HEK293 (cell line): ENCODE measurements at regions not wholly inside any gene's neighbourhood (a gene's known extent, or its start where the extent isn't known, plus 50 kb on each side); places are given as distances from the start of the nearest gene placed in this dataset.

Source experiments
- CTCF ChIA-PET: fragments of 350-600 bp; formaldehyde crosslinking; extraction: SDS; loops from one replicate; lab custom pipeline; 2021; ENCODE audit warnings: antibody characterized with exemption; lab: Yijun Ruan, JAX
- POLR2A ChIA-PET: fragments of 300-600 bp; formaldehyde crosslinking; extraction: SDS; loops from one replicate; lab custom pipeline; 2020; ENCODE audit warnings: antibody characterized with exemption, inconsistent platforms; lab: Yijun Ruan, JAX
- H3K27ac ChIP-seq: fragments of 200-500 bp; sonication (Bioruptor generic); 2 replicates; pipeline ENCODE4 v1.5.1; 2014; ENCODE audit warnings: low read depth, low read length, control low read depth, inconsistent platforms; ENCODE audit errors: extremely low read depth
- H3K36me3 ChIP-seq, 2 experiments: fragments of 200-500 bp in 1 of 2; sonication (Bioruptor generic) in 1 of 2; 1 replicate in 1 of 2; 2 replicates in 1 of 2; pipeline ENCODE4 v1.5.1; 2014 to 2017; ENCODE audit warnings: inconsistent platforms in 2 of 2, low read length in 2 of 2; ENCODE audit not compliant: control insufficient read depth in 2 of 2, insufficient read depth in 1 of 2
- H3K4me1 ChIP-seq: fragments of 200-500 bp; sonication (Bioruptor generic); 2 replicates; pipeline ENCODE4 v1.5.1; 2014; ENCODE audit warnings: mild to moderate bottlenecking, low read length, inconsistent platforms; ENCODE audit not compliant: control insufficient read depth, insufficient read depth
- H3K4me3 ChIP-seq: 2 replicates; pipeline ENCODE4 v1.5.1; 2011; ENCODE audit warnings: low read depth, mild to moderate bottlenecking, control low read depth, low read length, moderate library complexity
- H3K9me3 ChIP-seq: fragments of 200-500 bp; sonication (Bioruptor generic); 2 replicates; pipeline ENCODE4 v1.5.1; 2014; ENCODE audit warnings: low read depth, low read length, inconsistent platforms; ENCODE audit not compliant: control insufficient read depth, insufficient read depth
- BCL11A ChIP-seq: fragments of 450-650 bp; formaldehyde crosslinking; IDR thresholded peaks from 2 replicates; pipeline ENCODE4 v1.5.1; 2016; ENCODE audit warnings: low read depth, missing biosample characterization, missing genetic modification characterization
- KLF7 ChIP-seq: fragments of 450-650 bp; formaldehyde crosslinking; IDR thresholded peaks from 2 replicates; pipeline ENCODE4 v1.5.1; 2016; ENCODE audit warnings: missing biosample characterization, missing genetic modification characterization, borderline replicate concordance
- OSR2 ChIP-seq: fragments of 450-650 bp; formaldehyde crosslinking; IDR thresholded peaks from 2 replicates; pipeline ENCODE4 v1.5.1; 2016; ENCODE audit warnings: missing biosample characterization, missing genetic modification characterization
- PRDM1 ChIP-seq: fragments of 450-650 bp; formaldehyde crosslinking; IDR thresholded peaks from 2 replicates; pipeline ENCODE4; 2016; ENCODE audit warnings: missing biosample characterization, missing genetic modification characterization
- YY1 ChIP-seq: fragments of 450-650 bp; formaldehyde crosslinking; IDR thresholded peaks from 2 replicates; pipeline ENCODE4 v1.5.1; 2018; ENCODE audit warnings: missing biosample characterization, missing genetic modification characterization
- ZBTB17 ChIP-seq: fragments of 450-650 bp; formaldehyde crosslinking; IDR thresholded peaks from 2 replicates; pipeline ENCODE4 v1.5.1; 2016; ENCODE audit warnings: missing biosample characterization, missing genetic modification characterization
- ZBTB21 ChIP-seq: fragments of 450-650 bp; formaldehyde crosslinking; IDR thresholded peaks from 2 replicates; pipeline ENCODE4 v1.5.1; 2017; ENCODE audit warnings: missing biosample characterization, missing genetic modification characterization
- ZIC2 ChIP-seq: fragments of 450-650 bp; formaldehyde crosslinking; IDR thresholded peaks from 2 replicates; pipeline ENCODE4 v1.5.1; 2016; ENCODE audit warnings: missing biosample characterization, missing genetic modification characterization
- ZNF169 ChIP-seq: fragments of 450-650 bp; formaldehyde crosslinking; IDR thresholded peaks from 2 replicates; pipeline ENCODE4 v1.5.1; 2016; ENCODE audit warnings: missing biosample characterization, missing genetic modification characterization
- ZNF202 ChIP-seq: fragments of 450-650 bp; formaldehyde crosslinking; IDR thresholded peaks from 2 replicates; pipeline ENCODE4 v1.5.1; 2016; ENCODE audit warnings: missing biosample characterization, missing genetic modification characterization, borderline replicate concordance
- ZNF24 ChIP-seq: fragments of 450-650 bp; formaldehyde crosslinking; IDR thresholded peaks from 2 replicates; pipeline ENCODE4 v1.5.1; 2016; ENCODE audit warnings: missing biosample characterization, missing genetic modification characterization
- ZNF521 ChIP-seq: fragments of 450-650 bp; formaldehyde crosslinking; IDR thresholded peaks from 2 replicates; pipeline ENCODE4 v1.5.1; 2017; ENCODE audit warnings: missing biosample characterization, mild to moderate bottlenecking, missing genetic modification characterization
- ZNF544 ChIP-seq: fragments of 450-650 bp; formaldehyde crosslinking; IDR thresholded peaks from 2 replicates; pipeline ENCODE4 v1.5.0; 2017; ENCODE audit warnings: missing biosample characterization, missing genetic modification characterization
- ZNF571 ChIP-seq: fragments of 450-650 bp; formaldehyde crosslinking; IDR thresholded peaks from 2 replicates; pipeline ENCODE4 v1.5.0; 2017; ENCODE audit warnings: missing biosample characterization, missing genetic modification characterization
- ZSCAN23 ChIP-seq: fragments of 450-650 bp; formaldehyde crosslinking; IDR thresholded peaks from 2 replicates; pipeline ENCODE4 v1.5.1; 2016; ENCODE audit warnings: missing biosample characterization, missing genetic modification characterization
- TF ChIP-seq, protein P1 (sequence below): fragments of 450-650 bp; formaldehyde crosslinking; IDR thresholded peaks from 2 replicates; pipeline ENCODE4 v1.5.1; 2016; ENCODE audit warnings: missing biosample characterization, missing genetic modification characterization
- TF ChIP-seq, protein P2 (sequence below): fragments of 450-650 bp; formaldehyde crosslinking; IDR thresholded peaks from 2 replicates; pipeline ENCODE4 v1.5.1; 2016; ENCODE audit warnings: missing biosample characterization, missing genetic modification characterization
- TF ChIP-seq, protein P3 (sequence below): fragments of 450-650 bp; formaldehyde crosslinking; IDR thresholded peaks from 2 replicates; pipeline ENCODE4 v1.5.0; 2017; ENCODE audit warnings: missing biosample characterization, missing genetic modification characterization, borderline replicate concordance

DNA sequence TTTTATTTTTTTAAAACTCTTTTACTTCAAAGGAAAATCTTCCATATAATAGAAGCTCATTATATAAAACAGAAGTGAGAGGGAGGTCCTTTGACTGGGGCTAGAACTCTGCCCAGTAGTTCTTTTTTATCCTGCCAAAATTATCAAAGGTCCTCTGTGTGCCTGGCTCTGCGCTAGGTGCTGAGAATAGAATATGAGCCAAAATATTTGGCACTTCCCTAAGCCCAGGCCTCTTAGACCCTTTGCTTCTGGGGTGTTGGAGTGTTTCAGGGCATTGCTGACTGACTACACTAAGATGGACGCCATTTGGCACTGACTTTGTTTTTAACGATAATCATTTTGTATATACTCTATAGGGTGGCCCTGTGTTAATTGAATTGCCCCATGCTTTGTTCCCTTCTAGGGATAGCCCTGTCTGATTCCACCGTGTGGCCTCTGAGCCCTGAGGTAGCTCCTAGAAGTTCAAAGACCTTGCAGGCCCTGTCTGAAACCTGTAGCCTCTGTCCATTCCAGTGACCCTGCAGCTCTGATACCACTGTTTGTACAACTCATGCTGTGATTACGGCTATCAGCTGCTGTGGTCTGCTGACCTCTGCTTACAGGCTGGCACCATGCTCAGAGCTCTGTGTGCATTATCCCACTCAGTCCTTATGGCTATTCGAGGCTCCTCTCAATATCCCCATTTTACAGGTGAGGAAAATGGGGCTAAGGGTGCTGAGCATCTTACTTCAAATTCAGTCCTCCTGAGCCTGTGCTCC lies 84.3 kb upstream of the SHB start (continued):
- no peak for TF ChIP-seq ZIC2 (tag by site-specific recombination)
- TF ChIP-seq BCL11A (tag by site-specific recombination): no peak
- no peak for TF ChIP-seq PRDM1
- TF ChIP-seq, all 188 proteins: peak for 0

DNA sequence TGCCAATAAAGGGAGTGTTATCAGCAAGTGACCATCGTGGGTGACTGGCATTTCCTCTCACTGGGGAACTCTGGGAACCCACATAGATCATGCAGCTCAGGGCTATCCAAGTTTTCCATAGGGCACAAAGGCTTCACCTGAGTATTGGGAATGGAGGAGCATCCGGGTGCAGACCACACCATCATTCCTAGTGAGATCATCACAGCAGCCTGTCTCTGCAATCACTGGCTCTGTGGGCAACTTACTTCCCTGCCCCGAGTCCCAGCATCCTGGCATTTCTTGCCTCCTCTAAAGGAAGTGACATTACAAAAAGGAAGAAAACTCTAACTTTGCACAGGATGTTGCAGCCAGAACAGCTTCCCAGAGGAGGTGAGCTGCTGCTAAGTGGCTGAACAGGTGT lies 80.6 kb upstream of the SHB start:
- TF ChIP-seq ZBTB17 (peak; percentile 84), KLF7 (no peak)
- Histone ChIP-seq H3K36me3 (no peaks in the 10 kb centered on the region), H3K4me1 (no peaks in the 10 kb centered on the region), H3K9me3 (no peaks in the 10 kb centered on the region), H3K4me3 (no peak overlapping the region), H3K27ac (no peak overlapping the region)
- POLR2A ChIA-PET: no interaction called here
- CTCF ChIA-PET: interaction anchor here (0.7 to 1.0 kb wide), 3 partner anchors 11 to 178 kb away, joined by 3 read pairs; no protein-coding TSS in a partner anchor

DNA sequence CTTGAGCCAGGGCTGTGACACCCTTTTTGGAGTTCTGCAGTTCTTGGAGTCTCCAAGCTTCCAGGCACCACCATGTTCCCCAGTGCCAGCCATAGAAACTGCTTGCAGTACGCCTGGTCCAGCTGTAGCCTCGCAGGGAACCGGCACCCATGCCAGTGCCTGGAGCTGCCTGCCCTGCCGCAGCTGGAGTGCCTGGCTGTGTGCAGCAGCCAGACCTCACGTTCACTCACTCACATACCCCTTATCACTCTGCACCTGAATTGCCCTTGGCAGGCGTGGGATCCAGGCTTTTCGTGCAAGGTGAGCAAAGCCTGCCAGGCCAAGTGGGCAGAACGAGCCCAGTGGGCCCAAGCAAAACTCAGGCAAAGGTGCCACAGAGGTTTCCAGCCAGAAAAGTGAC lies 77.8 kb upstream of the SHB start:
- Histone ChIP-seq H3K27ac (no peak overlapping the region), H3K4me3 (no peak overlapping the region), H3K9me3 (no peaks in the 10 kb centered on the region), H3K4me1 (peaks cover 2% of the 10 kb centered on the region; the same call in 1 of the 2 replicates), H3K36me3 (no peaks in the 10 kb centered on the region)
- ChIA-PET CTCF (interaction anchor here (0.6 to 1.5 kb wide), 4 partner anchors 8 to 29 kb away, joined by 3 to 4 read pairs (median 3); no protein-coding TSS in a partner anchor), POLR2A (no interaction called here)
- no peak for TF ChIP-seq ZNF544
- no peak for TF ChIP-seq YY1 (tag by site-specific recombination)
- TF ChIP-seq, protein P1, sequence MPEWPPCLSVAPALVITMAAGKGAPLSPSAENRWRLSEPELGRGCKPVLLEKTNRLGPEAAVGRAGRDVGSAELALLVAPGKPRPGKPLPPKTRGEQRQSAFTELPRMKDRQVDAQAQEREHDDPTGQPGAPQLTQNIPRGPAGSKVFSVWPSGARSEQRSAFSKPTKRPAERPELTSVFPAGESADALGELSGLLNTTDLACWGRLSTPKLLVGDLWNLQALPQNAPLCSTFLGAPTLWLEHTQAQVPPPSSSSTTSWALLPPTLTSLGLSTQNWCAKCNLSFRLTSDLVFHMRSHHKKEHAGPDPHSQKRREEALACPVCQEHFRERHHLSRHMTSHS (tag by site-specific recombination): no peak
- TF ChIP-seq ZBTB21 (tag by site-specific recombination): no peak
- TF ChIP-seq ZNF202 (tag by site-specific recombination): no peak
- no peak for TF ChIP-seq ZNF571 (tag by site-specific recombination)
- TF ChIP-seq ZNF169 (tag by site-specific recombination): no peak
- TF ChIP-seq KLF7: no peak
- no peak for TF ChIP-seq ZSCAN23 (tag by site-specific recombination)
- TF ChIP-seq ZNF521 (tag by site-specific recombination): no peak
- TF ChIP-seq, protein P2, sequence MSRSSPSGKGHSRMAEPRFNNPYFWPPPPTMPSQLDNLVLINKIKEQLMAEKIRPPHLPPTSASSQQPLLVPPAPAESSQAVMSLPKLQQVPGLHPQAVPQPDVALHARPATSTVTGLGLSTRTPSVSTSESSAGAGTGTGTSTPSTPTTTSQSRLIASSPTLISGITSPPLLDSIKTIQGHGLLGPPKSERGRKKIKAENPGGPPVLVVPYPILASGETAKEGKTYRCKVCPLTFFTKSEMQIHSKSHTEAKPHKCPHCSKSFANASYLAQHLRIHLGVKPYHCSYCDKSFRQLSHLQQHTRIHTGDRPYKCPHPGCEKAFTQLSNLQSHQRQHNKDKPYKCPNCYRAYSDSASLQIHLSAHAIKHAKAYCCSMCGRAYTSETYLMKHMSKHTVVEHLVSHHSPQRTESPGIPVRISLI: no peak
- no peak for TF ChIP-seq ZNF24 (tag by site-specific recombination)
- TF ChIP-seq, protein P3, sequence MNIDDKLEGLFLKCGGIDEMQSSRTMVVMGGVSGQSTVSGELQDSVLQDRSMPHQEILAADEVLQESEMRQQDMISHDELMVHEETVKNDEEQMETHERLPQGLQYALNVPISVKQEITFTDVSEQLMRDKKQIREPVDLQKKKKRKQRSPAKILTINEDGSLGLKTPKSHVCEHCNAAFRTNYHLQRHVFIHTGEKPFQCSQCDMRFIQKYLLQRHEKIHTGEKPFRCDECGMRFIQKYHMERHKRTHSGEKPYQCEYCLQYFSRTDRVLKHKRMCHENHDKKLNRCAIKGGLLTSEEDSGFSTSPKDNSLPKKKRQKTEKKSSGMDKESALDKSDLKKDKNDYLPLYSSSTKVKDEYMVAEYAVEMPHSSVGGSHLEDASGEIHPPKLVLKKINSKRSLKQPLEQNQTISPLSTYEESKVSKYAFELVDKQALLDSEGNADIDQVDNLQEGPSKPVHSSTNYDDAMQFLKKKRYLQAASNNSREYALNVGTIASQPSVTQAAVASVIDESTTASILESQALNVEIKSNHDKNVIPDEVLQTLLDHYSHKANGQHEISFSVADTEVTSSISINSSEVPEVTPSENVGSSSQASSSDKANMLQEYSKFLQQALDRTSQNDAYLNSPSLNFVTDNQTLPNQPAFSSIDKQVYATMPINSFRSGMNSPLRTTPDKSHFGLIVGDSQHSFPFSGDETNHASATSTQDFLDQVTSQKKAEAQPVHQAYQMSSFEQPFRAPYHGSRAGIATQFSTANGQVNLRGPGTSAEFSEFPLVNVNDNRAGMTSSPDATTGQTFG (tag by site-specific recombination): no peak
- TF ChIP-seq OSR2 (tag by site-specific recombination): no peak
